K562 (cell line): ENCODE measurements at regions not wholly inside any gene's neighbourhood (a gene's known extent, or its start where the extent isn't known, plus 50 kb on each side); places are given as distances from the start of the nearest gene placed in this dataset.

Source experiments
- ATF3 ChIP-seq, 2 experiments: fragments of 450-650 bp in 1 of 2; sonication (generic) in 1 of 2; formaldehyde crosslinking in 1 of 2; IDR thresholded peaks in 1 of 2; conservative IDR thresholded peaks in 1 of 2; 2 replicates each; pipeline versions ENCODE4 v1.6.1 to v1.8.1; 2016 to 2023; ENCODE audit warnings: mild to moderate bottlenecking in 2 of 2, moderate library complexity in 2 of 2, inconsistent platforms in 1 of 2, missing genetic modification reagents in 1 of 2
- CBX3 ChIP-seq, 2 experiments: IDR thresholded peaks; 1 replicate in 1 of 2; 2 replicates in 1 of 2; pipeline ENCODE4 v1.6.1; 2012; ENCODE audit warnings: inconsistent platforms in 2 of 2, low read length in 2 of 2, borderline replicate concordance in 1 of 2, control low read depth in 1 of 2
- CEBPB ChIP-seq: fragments of 450-650 bp; IDR thresholded peaks from 2 replicates; pipeline ENCODE4 v1.6.1; 2016; ENCODE audit warnings: missing genetic modification characterization, missing compliant biosample characterization
- CREB1 ChIP-seq, 2 experiments: sonication (generic) in 1 of 2; formaldehyde crosslinking in 1 of 2; IDR thresholded peaks; 2 replicates each; pipeline versions ENCODE4 v1.6.1 to v1.8.0; 2012 to 2022; ENCODE audit warnings: inconsistent platforms in 1 of 2, mild to moderate bottlenecking in 1 of 2, missing genetic modification reagents in 1 of 2, moderate library complexity in 1 of 2
- CTCF ChIP-seq, 3 experiments: IDR thresholded peaks in 2 of 3; conservative IDR thresholded peaks in 1 of 3; 2 replicates each; pipeline ENCODE4 v1.5.1; 2011 to 2012; ENCODE audit warnings: low read length in 3 of 3, mild to moderate bottlenecking in 3 of 3, control low read depth in 2 of 3, improper control_type of control experiment in 1 of 3, inconsistent platforms in 1 of 3, low read depth in 1 of 3, mixed read lengths in 1 of 3, moderate library complexity in 1 of 3; ENCODE audit not compliant: insufficient read depth in 2 of 3
- EZH2 ChIP-seq: IDR thresholded peaks from 2 replicates; pipeline ENCODE4 v1.6.1; 2012; ENCODE audit warnings: low read depth, mild to moderate bottlenecking, inconsistent platforms, low read length, borderline replicate concordance
- FOXK1 ChIP-seq: sonication (generic); formaldehyde crosslinking; IDR thresholded peaks from 2 replicates; pipeline ENCODE4 v1.8.0; 2022; ENCODE audit warnings: missing genetic modification reagents, mild to moderate bottlenecking, borderline replicate concordance
- KAT2B ChIP-seq: IDR thresholded peaks from one replicate; pipeline ENCODE4 v1.6.1; 2012; ENCODE audit warnings: low read depth, mild to moderate bottlenecking, control low read depth, inconsistent platforms, low read length, moderate library complexity
- OTX1 ChIP-seq: fragments of 450-650 bp; formaldehyde crosslinking; IDR thresholded peaks from 2 replicates; pipeline ENCODE4 v1.4.0; 2022; ENCODE audit warnings: mild to moderate bottlenecking
- SMAD1 ChIP-seq: fragments of 150-350 bp; IDR thresholded peaks from 2 replicates; pipeline ENCODE4 v1.6.1; 2014; ENCODE audit warnings: low read length, low read depth; ENCODE audit not compliant: partially characterized antibody
- ZBTB33 ChIP-seq: sonication (generic); formaldehyde crosslinking; IDR thresholded peaks from 2 replicates; pipeline ENCODE4 v1.8.1; 2023; ENCODE audit warnings: mild to moderate bottlenecking, missing genetic modification reagents
- ZBTB49 ChIP-seq: sonication (generic); formaldehyde crosslinking; IDR thresholded peaks from 2 replicates; pipeline ENCODE4 v1.8.0; 2022; ENCODE audit warnings: missing genetic modification reagents, mild to moderate bottlenecking, borderline replicate concordance
- ZNF507 ChIP-seq: conservative IDR thresholded peaks from 2 replicates; pipeline ENCODE4 v1.6.1; 2017; ENCODE audit warnings: missing genetic modification characterization, missing compliant biosample characterization
- ZNF609 ChIP-seq: sonication (generic); formaldehyde crosslinking; IDR thresholded peaks from 2 replicates; pipeline ENCODE4 v1.8.1; 2023; ENCODE audit warnings: missing genetic modification reagents, mild to moderate bottlenecking, borderline replicate concordance

GRCh38 chr5:8721536-8721935, 824.3 kb downstream of the SEMA5A start:
- no peak for TF ChIP-seq CEBPB (tag)
- TF ChIP-seq CTCF (IDR thresholded peaks at IDR 0.05 in 2 of 3, conservative IDR thresholded peaks at IDR 0.05 in 1 of 3; ENCODE audit: insufficient read depth in 2 of 3, low read depth in 1 of 3, low read length in 3 of 3) = no peak
- TF ChIP-seq ZBTB33 (CRISPR knock-in tag) = no peak
- no peak for TF ChIP-seq CBX3 (IDR thresholded peaks at IDR 0.05; ENCODE audit: borderline replicate concordance in 1 of 2, low read length in 2 of 2)
- TF ChIP-seq ZNF609 = no peak
- no peak for TF ChIP-seq SMAD1
- no peak for TF ChIP-seq CREB1 (IDR thresholded peaks at IDR 0.05)
- TF ChIP-seq CREB1 (CRISPR knock-in tag; IDR thresholded peaks at IDR 0.05) = no peak
- TF ChIP-seq ATF3 (IDR thresholded peaks at IDR 0.05) = no peak
- TF ChIP-seq ATF3 (CRISPR knock-in tag; conservative IDR thresholded peaks at IDR 0.05) = no peak
- TF ChIP-seq EZH2 = no peak
- no peak for TF ChIP-seq ZNF507
- TF ChIP-seq OTX1 = no peak
- no peak for TF ChIP-seq ZBTB49 (CRISPR knock-in tag)
- no peak for TF ChIP-seq FOXK1 (CRISPR knock-in tag)
- no peak for TF ChIP-seq KAT2B
